CD4-positive, alpha-beta T cell treated with Interleukin-12 subunit alpha and Interleukin-12 subunit beta, for 1 hour (primary cell): ENCODE measurements at regions not wholly inside any gene's neighbourhood (a gene's known extent, or its start where the extent isn't known, plus 50 kb on each side); places are given as distances from the start of the nearest gene placed in this dataset.

Experiments
- DNase-seq: peaks from one replicate; pipeline ENCODE4 v3.0.0-alpha.2; 2020

DNA sequence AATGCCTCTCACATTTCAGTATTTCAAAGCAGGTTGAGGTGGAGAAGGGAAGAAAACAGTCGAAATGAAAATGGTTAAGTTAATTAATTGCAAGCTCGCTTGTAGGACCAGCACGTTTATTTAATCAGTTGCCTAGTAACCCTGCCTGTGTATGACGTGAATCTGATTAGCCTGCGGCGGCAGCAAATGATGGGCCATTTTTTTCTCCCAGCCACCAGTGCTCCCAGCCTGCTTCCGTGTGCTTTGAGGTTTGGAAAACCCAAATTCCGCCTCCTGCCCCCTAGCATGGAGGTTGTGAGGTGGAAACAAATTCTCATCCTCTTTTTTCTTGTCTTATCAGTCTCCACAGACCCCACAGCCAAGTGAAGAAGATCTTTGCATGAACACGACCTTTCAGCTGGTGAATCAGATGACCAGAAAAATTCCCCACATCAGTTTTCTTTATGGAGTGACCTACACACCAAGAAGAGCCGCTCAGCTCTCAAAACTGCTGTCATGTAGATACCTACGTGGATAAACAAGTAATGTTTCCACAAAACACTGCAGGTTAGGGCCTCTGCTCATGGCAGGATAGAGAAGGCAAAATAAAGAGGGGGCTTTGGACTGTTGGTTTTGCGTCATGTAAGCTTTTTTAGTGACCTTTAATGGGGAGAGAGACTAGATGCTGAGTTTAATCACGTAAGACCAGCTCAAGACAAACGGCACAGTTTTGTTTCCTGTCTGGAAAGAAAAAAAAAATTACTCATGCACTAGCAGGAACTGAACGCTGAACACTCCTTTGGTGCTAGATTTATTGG, 572.9 kb upstream of the NOX3 start:
- peak; percentile 31 for DNase-seq

DNA sequence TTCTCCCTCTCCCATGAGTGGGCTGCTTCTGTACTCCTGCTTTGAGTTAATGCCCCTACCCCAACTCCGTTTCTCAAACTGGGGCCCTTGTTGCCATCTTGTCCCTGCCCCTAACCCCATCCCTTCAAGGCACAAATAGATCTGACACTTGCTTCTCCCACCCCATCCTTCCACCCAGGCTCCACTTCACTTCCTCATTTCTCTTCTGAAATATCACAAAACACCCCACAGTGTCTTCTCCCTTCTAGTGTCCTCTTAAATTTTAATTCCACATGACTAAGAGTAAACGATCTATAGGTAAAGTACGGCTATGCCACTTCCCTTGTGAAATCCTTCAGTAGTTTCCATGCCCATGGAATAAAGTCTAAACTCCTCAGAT, 571.6 kb upstream of the NOX3 start:
- no peak for DNase-seq

DNA sequence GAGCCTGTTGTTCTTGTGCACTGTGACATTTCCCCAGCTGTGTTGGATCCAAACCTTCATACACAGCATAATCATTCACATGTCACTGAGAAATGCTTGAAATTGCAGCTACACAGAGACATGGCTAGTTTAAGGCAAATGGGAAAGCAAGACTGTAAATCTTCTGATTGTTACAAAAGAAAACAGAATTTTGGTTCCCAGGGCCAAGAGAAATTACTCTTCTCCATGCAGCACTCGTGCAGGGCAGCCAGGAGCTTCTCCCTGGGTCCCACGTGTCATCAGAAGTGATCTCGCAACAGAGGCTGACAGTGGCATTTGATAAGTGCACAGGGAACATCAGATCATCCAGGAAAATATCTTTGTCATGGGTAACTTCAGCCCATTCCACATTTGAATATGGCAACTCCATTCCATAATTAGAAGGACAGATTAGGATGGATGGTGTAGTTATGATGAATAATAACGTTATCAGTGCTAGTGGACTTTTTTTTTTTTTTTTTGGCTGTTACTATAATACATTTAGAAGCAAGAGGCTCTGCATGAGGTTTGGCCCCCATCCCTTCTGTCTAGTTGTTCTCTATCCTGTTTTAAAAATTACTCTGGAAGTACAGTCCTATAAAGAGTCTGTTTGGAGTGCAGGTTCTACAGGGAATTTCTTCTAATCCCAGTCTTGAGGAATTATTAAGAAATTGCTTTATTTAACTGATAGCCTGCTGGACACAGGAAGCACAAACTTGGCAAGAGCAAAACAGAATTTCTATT, 571.0 kb upstream of the NOX3 start:
- no peak for DNase-seq

DNA sequence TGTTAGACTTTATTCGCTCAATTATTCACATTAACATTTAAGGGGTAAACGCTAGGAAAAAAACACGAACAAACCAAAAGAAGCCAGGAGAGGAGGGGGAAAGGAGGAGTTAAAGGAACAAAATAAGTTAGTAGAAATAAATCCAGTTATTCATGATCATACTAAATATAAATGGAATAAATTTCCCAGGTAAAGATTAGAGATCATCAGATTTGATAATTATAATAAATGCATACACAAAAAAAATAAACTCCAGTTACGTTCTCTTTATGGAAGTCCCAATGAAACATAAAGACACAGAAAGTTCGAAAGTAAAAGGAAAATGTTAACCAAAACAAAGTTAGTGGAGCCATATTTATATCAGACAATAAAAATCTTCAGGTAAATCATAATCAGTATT, 568.7 kb upstream of the NOX3 start:
- DNase-seq = no peak

DNA sequence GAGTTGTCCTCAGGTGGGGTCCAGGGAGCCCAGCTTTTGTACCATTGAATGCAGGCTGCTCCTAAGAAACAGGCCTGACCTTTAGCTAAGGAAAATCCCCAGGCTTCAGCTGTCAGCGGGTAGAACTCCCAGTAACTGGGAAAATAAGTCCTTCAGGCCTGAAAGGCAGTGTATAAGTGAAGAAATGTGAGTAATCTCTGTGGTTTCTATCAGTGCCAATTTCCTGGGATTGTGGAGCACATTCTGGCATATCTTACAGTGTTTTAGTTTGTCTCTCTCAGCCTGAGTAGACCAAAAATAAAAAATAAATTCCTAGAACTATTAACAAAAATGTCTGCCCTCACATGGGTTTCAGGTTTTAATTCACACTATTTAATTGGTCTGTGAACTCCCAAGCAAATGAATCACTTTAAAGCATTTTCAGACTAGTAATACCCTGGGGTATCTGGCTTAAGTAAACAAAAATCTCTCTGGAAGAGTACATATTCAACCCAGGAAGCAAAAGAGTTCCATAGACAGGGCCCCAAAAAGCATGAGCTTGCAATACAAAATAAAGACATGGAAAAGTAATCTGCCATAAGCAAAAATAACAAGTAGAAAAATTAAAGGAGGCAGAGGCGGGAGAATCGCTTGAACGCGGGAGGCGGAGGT, 566.2 kb upstream of the NOX3 start:
- DNase-seq = no peak

DNA sequence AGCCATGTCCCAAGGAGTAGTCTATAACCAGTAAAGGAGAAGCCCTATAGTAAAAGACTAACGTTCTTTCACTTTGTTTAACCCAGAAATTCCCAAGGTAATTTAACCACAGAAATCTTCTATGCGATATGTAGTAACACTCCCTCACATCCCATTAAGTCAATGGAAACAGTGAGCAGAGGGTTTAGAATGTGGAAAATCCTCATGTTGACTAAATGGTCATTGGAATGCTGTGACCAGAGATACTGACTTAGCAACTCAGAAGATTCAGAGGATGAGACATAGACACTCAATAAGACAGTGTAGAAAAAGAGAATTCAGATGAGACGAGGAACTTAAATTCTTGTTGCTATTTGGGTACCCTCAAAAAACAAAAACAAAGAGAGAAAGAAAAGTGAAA, 562.2 kb upstream of the NOX3 start:
- DNase-seq = no peak

DNA sequence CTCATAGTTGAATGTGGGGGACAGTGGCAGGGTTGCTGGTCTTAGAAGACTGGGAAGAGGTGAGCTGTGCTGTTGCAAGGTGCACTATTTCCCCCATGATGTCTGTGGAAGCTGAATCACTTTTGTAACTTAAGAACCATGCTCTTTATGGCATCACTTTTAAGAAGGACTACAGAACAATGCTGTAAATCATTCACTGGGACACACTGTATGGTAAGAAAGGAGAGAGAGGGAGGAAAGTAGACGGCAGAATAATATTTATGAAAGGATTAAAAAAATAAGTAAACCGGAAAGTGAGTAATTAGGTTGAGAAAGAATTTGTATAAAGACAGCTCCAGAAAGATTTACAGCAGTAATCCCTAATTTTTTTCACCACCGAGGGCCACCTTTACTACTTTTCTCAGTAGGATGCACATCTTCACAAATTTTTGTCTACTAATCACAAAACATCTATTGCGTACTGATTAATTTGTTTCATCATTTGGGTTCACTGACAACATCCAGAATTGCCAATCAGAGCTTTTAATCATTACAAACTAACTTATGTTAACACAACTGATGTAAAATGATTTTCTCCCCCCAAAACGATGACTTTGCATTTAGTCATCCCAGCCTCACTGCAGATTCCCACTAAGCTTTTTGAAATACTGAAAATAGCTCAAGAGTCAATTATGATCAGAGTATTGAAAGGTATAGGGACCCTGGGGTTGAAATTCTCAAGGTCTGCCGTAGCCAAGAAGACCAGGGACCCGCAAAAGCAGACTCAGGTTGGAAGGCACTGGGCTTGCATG, 560.7 kb upstream of the NOX3 start:
- no peak for DNase-seq

DNA sequence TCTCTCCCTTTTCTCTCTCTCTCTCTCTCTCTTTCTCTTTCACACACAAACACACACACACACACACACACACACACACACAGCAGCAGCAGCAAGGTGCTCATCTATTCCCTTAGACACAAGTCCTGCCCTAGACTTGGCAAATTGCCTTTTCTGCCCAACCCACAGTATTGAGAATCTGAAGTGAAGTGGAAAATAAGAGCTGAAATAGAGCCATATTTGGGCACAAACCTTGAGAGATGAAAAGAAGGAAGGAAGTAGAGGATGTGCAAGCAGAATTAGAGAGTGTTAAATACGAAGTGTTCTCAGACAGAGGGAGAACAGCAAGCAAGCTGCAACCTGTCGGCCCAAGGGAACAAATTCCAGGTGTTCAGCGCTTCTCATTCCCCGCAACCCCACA, 557.5 kb upstream of the NOX3 start:
- DNase-seq = no peak

DNA sequence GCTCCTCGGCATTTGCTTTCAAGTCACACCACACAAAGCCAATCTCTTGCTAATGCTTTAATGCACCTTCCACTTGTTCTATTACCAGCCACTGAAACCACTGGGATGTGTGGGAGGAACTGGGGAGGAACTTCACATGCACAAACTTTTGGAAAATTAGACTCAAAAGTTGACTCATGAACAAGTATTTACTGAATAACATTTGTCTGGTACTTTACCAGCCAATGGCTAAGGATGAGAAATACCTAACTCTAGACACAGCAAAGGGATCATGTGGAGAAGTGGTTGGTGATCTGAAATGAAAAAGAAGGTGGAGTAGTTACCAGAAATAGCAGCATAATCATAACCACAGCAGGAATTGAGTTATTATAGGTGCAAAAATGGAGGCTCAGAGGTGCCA, 554.0 kb upstream of the NOX3 start:
- DNase-seq = no peak

DNA sequence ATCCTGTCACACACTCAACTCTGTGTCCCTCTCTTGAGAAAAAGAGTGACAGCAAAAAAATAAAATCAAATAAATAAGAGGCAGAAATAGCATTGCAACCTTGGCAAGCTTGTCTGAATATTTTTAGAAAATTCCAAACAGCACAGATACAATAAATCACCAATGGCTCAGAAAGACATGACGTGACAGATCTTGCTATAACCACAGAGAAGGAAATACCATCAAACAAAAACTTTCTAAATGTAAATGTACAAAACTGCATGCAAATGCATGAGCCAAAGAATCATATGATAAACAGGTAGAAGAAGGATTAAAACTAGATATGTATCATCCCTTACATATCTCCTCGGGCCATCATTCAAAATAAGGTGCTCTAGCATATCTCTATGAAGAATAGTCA, 549.2 kb upstream of the NOX3 start:
- DNase-seq = no peak

DNA sequence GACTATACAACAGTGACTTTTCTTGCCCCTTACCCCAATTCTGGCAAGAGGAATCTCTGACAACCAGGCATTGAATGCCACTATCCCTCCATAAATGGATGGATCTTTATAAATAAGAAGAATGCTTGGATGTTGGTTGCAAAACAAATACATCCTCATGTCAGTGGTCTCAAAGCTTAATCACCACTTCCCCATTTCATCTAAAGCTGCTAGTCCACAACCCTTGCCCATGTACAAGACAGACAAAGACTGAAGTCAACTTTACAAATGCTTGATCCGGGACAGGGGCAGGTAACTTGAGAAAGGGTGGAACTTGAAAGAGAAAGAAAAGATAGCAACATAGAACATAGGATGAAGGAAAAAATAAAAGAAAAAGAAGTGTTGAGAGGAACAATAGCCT, 540.5 kb upstream of the NOX3 start:
- no peak for DNase-seq

DNA sequence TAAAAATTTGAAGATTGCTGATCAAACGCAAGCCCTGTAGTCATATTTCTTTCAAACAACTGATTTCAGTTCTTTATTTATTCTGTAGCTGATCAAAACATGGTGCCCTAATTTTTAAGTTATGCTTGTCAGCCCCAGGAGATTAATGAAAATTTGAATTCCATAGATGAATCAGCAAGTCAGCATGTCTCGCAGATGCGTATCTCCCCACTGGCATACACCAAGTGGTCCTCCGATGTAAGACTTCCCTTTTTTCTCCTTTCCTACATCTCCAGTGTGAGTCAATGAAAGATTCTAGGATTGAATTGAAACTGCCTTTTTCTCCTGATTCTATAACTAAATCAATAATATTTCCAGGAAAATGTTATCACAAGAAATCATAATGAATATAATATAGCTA, 539.6 kb upstream of the NOX3 start:
- no peak for DNase-seq

DNA sequence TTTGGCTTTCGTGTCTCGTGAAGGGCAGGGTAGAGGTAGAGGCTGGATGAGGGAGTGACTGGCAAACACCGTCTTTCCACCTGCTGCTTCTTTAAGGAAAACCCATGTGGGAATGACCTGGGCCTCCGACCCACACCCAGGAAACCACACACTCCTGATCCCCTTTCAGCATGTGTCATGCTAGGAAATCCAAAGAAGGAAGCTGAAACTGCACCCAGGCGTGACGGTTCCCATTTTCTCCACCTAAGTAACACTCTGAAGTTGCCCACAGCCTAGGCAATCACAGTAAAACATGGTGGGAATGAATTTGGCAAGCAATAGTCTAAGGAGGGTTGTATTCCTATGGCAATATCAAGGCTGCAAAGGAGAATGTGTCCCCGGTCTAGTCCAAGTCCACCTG, 538.4 kb upstream of the NOX3 start:
- DNase-seq = no peak

DNA sequence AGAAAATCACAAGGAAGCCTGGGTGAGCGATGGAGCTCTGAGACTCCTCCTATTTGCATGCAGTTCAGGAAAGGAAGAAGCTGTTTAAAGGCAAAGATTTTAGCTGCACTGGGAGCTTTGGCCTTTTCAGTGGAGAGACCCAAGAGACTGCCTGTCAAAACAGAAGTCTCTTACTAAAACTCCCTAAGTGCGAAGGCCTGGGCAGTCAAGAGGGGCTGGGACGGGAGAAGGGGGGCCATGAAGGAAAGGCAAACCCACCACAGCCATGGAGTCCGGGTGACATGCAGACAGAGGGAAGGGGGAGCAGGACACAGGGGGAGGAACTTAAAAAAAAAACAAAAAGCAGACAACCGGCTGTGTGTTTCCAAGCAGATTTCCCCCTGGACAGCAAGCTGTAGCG, 537.6 kb upstream of the NOX3 start:
- no peak for DNase-seq

DNA sequence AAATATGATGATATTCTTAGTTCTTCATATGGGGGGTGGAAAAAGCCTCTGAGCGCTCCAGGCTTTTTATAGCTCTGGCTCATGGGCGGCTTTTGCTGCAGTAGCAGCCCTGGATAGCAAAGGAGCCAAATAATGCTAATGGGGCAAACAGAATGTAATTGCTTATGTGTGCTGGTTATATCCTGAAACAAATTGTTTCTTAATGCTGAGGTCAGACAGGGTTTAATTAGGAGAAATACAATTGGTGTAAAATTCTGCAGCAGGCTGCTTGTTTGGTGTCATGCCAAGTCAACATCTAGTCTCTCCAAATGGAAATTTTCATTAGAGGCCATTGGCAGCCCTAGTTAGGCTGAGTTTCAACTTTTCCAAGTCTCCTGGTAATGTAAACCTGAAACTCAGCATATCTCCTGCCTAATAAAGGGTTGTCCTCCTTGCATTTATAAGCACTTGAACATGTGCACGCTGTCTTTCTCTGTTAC, 530.1 kb upstream of the NOX3 start:
- DNase-seq = no peak

DNA sequence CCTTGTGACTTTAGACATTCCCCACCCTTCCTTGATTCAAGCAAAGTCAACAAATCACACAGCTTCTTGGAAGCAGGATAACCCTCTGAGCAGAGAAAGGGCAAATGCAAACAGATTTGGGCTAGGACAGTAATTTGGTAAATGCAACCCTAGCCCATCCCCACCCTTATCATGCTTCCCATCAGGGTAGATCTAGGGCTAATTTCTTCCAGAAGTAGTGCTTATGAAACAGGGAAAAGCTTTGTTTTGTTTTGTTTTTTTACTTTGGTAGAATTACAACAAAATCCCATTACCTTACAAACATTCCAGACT, 525.1 kb upstream of the NOX3 start:
- DNase-seq = no peak

DNA sequence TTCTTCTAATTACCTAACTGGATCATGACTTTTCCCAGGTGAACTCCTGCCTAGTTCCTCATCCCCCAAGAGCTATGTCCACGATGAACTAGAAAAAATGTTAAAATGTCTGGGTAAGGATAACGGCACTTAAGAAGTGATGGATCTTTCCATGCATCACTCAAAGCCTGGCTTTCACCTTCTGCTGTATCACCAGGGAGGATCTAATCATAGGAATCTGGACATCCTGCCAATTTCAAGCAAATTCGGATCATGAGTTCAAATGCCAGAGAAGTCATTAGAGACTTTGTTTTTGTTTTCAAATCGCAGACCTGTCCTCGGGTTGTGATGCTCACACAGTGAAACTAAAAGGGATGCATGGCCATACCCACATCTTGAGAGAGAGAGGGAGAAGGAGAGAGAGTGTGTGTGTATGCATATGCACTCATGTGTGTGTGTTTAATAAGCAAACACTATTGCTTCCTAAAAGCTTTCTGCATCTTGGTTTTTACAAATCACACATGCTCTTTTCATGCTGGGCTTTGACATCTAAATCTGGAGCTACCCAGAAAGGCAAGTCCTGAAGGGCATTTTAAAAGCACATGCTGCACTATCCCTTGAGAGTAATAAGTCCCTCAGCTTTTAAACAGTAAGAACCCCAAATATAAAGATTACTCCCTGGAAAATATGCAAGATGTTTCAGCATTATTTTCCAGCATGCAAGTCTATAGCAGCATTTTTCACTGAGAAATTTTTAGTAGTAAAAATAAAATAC, 524.6 kb upstream of the NOX3 start:
- no peak for DNase-seq

DNA sequence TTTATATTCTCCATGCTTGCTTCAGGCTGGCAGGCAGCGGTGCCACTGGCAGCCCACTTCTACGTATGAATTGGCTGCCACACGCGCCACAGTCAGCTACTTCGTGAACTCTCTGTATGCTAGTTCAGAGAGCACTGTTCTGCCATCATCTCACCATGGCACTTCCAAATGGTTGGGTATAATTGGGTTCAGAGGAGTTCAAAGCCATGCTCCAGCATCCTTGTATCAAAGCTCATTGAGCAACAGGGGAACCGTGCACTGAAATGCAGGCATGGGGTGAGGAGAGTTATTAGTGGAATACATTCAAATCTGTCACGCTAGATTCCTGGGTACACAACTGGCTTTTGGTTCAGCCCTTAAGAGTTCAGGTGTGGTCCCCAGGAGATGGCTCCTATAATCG, 519.9 kb upstream of the NOX3 start:
- no peak for DNase-seq

DNA sequence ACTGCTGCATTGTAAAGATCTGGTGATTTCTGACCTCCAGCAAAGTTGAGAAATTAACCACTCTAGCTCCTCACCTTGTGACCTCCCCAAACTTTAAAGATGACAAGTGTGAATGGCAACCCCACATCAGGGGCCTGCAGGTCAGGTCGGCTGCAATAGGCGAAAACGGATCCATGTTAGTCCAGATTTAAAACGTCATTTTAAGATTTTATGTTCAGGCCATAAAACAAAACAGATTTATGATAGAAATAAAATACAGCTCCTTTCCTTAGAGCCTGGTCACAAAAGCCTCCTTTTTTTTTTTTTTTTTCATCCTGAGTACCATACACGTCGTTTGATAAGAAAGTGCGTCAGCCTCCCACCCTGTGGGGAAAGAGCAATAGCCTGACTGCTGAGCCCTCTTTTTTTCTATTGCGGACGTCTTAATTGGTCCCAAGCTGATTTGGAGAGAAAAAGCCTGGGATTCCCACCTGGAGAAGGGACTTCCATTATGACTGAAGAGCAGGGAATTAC, 519.2 kb upstream of the NOX3 start:
- DNase-seq = no peak

DNA sequence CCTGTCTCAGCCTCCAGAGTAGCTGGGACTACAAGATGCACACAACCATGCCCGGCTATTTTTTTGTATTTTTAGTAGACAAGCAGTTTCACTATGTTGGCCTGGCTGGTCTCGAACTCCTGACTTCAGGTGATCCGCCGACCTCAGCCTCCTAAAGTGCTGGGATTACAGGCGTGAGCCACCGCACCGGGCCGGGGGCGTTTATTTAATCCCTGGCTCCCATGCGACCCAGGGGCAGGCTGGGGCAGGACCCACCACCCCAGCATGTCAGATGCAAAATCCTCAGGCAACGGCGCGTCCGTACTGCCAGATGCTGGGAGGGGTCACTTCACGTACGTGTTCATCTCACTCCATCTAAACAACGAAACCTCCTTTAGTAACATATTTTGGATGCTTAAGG, 518.7 kb upstream of the NOX3 start:
- DNase-seq = no peak

DNA sequence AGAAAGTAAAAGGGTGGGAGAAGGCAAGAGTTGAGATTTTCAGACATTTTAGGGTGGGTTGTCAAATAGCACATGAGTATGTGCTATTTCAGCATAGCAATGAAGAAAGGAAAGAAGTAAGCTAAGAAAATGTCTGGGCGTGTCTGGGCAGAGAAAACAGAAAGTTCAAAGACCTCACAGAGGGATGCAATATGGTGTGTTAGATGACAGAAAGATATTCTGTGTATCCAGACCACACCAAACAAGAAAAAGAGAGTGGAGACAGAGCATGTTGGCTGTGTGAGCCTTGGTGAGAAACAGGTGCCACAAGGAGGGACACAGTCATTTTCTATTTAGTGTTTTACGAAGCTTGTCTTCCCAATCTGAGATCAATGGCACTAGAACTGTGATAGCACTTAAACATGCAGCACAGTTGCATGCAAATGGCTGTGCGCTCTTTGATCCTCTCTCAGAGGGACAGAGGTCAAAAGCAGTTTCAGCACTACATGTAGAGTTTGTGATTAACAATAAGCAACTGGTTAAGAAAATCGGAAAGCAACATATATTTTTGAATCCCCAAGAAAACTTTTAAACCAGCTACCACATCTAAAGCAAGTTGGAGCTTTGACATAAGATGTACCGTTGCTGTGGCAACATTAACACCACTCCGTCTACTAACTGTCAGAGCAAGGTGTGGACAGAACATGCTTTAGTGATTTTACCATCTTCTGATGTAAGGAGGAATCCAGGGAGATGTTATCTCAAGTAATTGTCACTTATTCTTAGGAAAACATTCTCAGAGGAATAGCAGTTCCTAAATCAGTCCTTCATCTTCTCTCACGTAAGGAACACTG, 515.5 kb upstream of the NOX3 start:
- DNase-seq = no peak

DNA sequence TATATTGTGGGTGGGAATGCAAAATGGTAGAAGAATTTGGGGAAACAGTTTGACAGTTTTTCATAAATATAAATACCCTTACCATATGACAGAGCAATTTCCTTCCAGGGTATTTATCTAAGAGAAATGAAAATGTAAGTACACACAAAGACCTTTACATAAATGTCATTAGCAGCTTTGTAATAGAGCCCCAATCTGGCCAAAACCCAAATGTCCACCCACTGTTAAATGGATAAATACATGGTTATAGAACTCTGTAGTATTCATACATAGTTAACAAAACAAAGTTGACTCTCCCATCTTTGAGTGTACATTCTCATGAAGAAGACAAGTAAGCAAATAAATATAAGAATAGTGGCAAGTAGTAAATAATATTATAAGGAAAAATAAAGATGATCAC, 514.8 kb upstream of the NOX3 start:
- no peak for DNase-seq
